Loucy (cell line): ENCODE measurements at regions not wholly inside any gene's neighbourhood (a gene's known extent, or its start where the extent isn't known, plus 50 kb on each side); places are given as distances from the start of the nearest gene placed in this dataset.

ENCODE experiments used
- H2AFZ ChIP-seq: fragments of 200-600 bp; sonication (generic); 2 replicates; pipeline ENCODE4 v1.6.0; 2016; ENCODE audit warnings: antibody characterized with exemption, mild to moderate bottlenecking, low read length, moderate library complexity
- H3F3A ChIP-seq: fragments of 200-600 bp; 2 replicates; pipeline ENCODE4 v1.6.0; 2016; ENCODE audit warnings: antibody characterized with exemption, low read depth, mild to moderate bottlenecking
- H3K27me3 ChIP-seq: fragments of 200-600 bp; sonication (generic); 2 replicates; pipeline ENCODE4 v1.6.1; 2014; ENCODE audit warnings: low read length, mild to moderate bottlenecking; ENCODE audit not compliant: insufficient read depth, poor library complexity, severe bottlenecking
- H3K36me3 ChIP-seq: fragments of 200-600 bp; sonication (generic); 2 replicates; pipeline ENCODE4 v1.6.1; 2016; ENCODE audit warnings: low read length; ENCODE audit not compliant: insufficient read depth
- H3K4me1 ChIP-seq: fragments of 200-600 bp; sonication (generic); 2 replicates; pipeline ENCODE4 v1.5.1; 2014; ENCODE audit warnings: low read length, mild to moderate bottlenecking; ENCODE audit not compliant: insufficient read depth, poor library complexity, severe bottlenecking
- H3K4me2 ChIP-seq: fragments of 200-600 bp; sonication (generic); 2 replicates; pipeline ENCODE4 v1.6.0; 2014; ENCODE audit warnings: antibody characterized with exemption, low read length, low read depth, mild to moderate bottlenecking; ENCODE audit not compliant: poor library complexity, severe bottlenecking
- H3K4me3 ChIP-seq: fragments of 200-600 bp; sonication (generic); 2 replicates; pipeline ENCODE4 v1.5.1; 2014; ENCODE audit warnings: low read length, mild to moderate bottlenecking, mixed read lengths; ENCODE audit not compliant: poor library complexity, severe bottlenecking
- H3K79me2 ChIP-seq: fragments of 200-600 bp; sonication (generic); 2 replicates; pipeline ENCODE4 v1.6.1; 2014; ENCODE audit warnings: low read length; ENCODE audit not compliant: insufficient read depth
- H3K9ac ChIP-seq: fragments of 200-600 bp; sonication (generic); 2 replicates; pipeline ENCODE4 v1.6.0; 2014; ENCODE audit warnings: mild to moderate bottlenecking, low read depth, low read length, moderate library complexity; ENCODE audit not compliant: poor library complexity, severe bottlenecking
- H3K9me2 ChIP-seq: fragments of 200-600 bp; sonication (generic); replicated peaks from 2 replicates; pipeline ENCODE4 v1.6.1; 2016; ENCODE audit warnings: low read depth, low read length, mixed read lengths
- H3K9me3 ChIP-seq: fragments of 200-600 bp; sonication (generic); 2 replicates; pipeline ENCODE4 v1.6.1; 2014; ENCODE audit warnings: mild to moderate bottlenecking, antibody characterized with exemption, low read length, low read depth; ENCODE audit not compliant: insufficient read depth
- H4K20me1 ChIP-seq: fragments of 200-600 bp; sonication (generic); 2 replicates; pipeline ENCODE4 v1.6.0; 2014; ENCODE audit warnings: antibody characterized with exemption, low read length, mild to moderate bottlenecking; ENCODE audit not compliant: insufficient read depth, poor library complexity, severe bottlenecking
- EZH2phosphoT487 ChIP-seq: fragments of 200-600 bp; IDR thresholded peaks from 2 replicates; pipeline ENCODE4 v1.6.1; 2018; ENCODE audit warnings: antibody characterized with exemption, mild to moderate bottlenecking, moderate library complexity, borderline replicate concordance
- TF ChIP-seq, protein P1 (sequence below): fragments of 200-600 bp; sonication (generic); conservative IDR thresholded peaks from 2 replicates; pipeline ENCODE4 v1.5.1; 2014; ENCODE audit warnings: mild to moderate bottlenecking, antibody characterized with exemption, low read length

DNA sequence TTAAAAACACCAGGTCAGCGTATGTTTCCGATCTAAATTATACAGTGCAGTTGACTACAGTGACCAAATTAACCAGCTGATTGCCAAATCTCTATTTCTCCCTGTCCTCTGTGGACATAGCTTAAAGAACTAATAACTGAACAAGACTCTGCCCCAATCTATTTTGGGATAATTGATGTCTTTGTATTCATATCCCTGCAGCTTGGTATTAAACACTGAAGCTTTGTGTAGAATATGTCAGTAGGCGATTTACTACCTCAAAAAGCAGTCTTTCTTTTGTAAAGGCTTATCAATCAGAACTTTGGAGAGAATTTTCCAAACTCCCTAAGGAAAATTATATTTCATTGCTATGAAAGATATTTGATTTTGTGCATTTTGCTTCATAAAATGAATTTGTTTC, 258.2 kb downstream of the SOX2 start:
- Histone ChIP-seq H4K20me1 (no peaks in the 10 kb centered on the region), H3K27me3 (no peaks in the 10 kb centered on the region), H3K9me3 (no peaks in the 10 kb centered on the region), H3F3A (no peaks in the 10 kb centered on the region), H2AFZ (no peak overlapping the region), H3K79me2 (no peaks in the 10 kb centered on the region), H3K9ac (no peak overlapping the region), H3K4me2 (no peak overlapping the region), H3K4me3 (no peak overlapping the region), H3K9me2 (no peaks in the 10 kb centered on the region), H3K4me1 (no peaks in the 10 kb centered on the region), H3K36me3 (no peaks in the 10 kb centered on the region)
- TF ChIP-seq EZH2phosphoT487: no peak
- TF ChIP-seq, protein P1, sequence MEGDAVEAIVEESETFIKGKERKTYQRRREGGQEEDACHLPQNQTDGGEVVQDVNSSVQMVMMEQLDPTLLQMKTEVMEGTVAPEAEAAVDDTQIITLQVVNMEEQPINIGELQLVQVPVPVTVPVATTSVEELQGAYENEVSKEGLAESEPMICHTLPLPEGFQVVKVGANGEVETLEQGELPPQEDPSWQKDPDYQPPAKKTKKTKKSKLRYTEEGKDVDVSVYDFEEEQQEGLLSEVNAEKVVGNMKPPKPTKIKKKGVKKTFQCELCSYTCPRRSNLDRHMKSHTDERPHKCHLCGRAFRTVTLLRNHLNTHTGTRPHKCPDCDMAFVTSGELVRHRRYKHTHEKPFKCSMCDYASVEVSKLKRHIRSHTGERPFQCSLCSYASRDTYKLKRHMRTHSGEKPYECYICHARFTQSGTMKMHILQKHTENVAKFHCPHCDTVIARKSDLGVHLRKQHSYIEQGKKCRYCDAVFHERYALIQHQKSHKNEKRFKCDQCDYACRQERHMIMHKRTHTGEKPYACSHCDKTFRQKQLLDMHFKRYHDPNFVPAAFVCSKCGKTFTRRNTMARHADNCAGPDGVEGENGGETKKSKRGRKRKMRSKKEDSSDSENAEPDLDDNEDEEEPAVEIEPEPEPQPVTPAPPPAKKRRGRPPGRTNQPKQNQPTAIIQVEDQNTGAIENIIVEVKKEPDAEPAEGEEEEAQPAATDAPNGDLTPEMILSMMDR: no peak

DNA sequence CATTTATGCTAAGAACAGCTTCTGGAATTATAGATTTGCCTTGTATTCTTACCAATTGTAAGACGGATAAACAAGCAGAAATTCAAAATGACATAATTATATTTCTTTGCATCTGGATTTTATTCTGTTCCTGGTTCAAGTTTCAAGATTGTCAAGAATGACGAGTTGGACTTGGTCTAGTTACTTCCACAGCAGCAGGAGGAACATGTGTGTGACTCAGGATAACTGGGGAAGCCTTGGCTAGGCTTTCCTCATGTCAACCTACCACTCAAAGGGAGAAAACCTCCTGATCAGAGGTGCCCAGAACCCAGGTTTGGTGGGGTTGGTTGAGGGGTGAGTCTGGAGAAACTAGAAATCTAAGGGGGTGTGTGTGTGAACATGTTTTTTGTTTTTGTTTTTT, 259.7 kb downstream of the SOX2 start:
- H3K79me2 ChIP-seq: no peaks in the 10 kb centered on the region
- H3K4me1 ChIP-seq: no peaks in the 10 kb centered on the region
- H3K9me3 ChIP-seq: no peaks in the 10 kb centered on the region
- no peak overlapping the region for H3K9ac ChIP-seq
- no peaks in the 10 kb centered on the region for H4K20me1 ChIP-seq
- no peak overlapping the region for H3K4me2 ChIP-seq
- H3K27me3 ChIP-seq: no peaks in the 10 kb centered on the region
- no peaks in the 10 kb centered on the region for H3F3A ChIP-seq
- H2AFZ ChIP-seq: no peak overlapping the region
- no peaks in the 10 kb centered on the region for H3K9me2 ChIP-seq
- no peaks in the 10 kb centered on the region for H3K36me3 ChIP-seq
- TF ChIP-seq, protein P1: no peak
- no peak for TF ChIP-seq EZH2phosphoT487
- no peak overlapping the region for H3K4me3 ChIP-seq

DNA sequence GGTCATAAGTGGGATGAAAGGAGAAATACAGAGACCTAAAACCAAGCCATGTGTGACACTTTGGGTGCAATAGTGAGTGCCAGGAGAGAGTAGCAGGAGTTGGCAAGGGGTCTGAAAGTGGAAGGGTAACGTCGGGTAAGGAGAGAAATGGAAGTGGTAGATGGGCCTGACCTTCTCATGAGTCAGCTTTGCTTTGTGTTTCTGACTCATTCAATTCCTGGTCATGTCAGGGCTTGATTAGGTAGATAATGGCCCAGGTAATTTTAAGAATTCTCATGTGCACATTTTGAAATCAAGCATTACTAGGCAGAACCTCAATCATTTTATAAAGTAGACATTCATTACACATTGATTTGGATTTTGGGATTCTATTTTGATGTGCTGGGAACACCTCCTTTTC, 262.5 kb downstream of the SOX2 start:
- Histone ChIP-seq H3K4me2 (no peak overlapping the region), H3K9ac (no peak overlapping the region), H3F3A (no peaks in the 10 kb centered on the region), H3K36me3 (no peaks in the 10 kb centered on the region), H3K9me2 (no peaks in the 10 kb centered on the region), H3K79me2 (no peaks in the 10 kb centered on the region), H3K4me3 (no peak overlapping the region), H3K4me1 (no peaks in the 10 kb centered on the region), H4K20me1 (no peaks in the 10 kb centered on the region), H3K9me3 (no peaks in the 10 kb centered on the region), H2AFZ (no peak overlapping the region), H3K27me3 (no peaks in the 10 kb centered on the region)
- TF ChIP-seq, protein P1: no peak
- TF ChIP-seq EZH2phosphoT487: no peak
